ENCODE measurements at regions not wholly inside any gene's neighbourhood (a gene's known extent, or its start where the extent isn't known, plus 50 kb on each side); places are given as distances from the start of the nearest gene placed in this dataset.

GRCh38 chr5:130397132-130397531, 492.9 kb downstream of the CHSY3 start:
- no peak for TF ChIP-seq ZNF138 (tag by site-specific recombination; IDR thresholded peaks at IDR 0.05; ENCODE audit: borderline replicate concordance)
- no peak for TF ChIP-seq ZNF416 (tag by site-specific recombination; IDR thresholded peaks at IDR 0.05)
- TF ChIP-seq SCRT1 (tag by site-specific recombination; IDR thresholded peaks at IDR 0.05; ENCODE audit: borderline replicate concordance), result no peak
- no peak for TF ChIP-seq ZNF169 (tag by site-specific recombination; IDR thresholded peaks at IDR 0.05)
- no peak for TF ChIP-seq CTCF (tag by site-specific recombination; IDR thresholded peaks at IDR 0.05)
- TF ChIP-seq REST (tag by site-specific recombination; IDR thresholded peaks at IDR 0.05), result no peak
- TF ChIP-seq ZNF623 (tag by site-specific recombination; IDR thresholded peaks at IDR 0.05), result no peak
- TF ChIP-seq YY1 (tag by site-specific recombination; IDR thresholded peaks at IDR 0.05), result no peak
- no peak for TF ChIP-seq SETDB1 (IDR thresholded peaks at IDR 0.05; ENCODE audit: insufficient read length, low read length)
- TF ChIP-seq BCL11A (tag by site-specific recombination; IDR thresholded peaks at IDR 0.05; ENCODE audit: low read depth), result no peak
- TF ChIP-seq HOXC10 (CRISPR knock-in tag; IDR thresholded peaks at IDR 0.05), result no peak
- no peak for TF ChIP-seq OSR2 (tag by site-specific recombination; IDR thresholded peaks at IDR 0.05)
- TF ChIP-seq ZSCAN16 (tag by site-specific recombination; IDR thresholded peaks at IDR 0.05), result no peak
- TF ChIP-seq ZNF132 (tag by site-specific recombination; IDR thresholded peaks at IDR 0.05; ENCODE audit: borderline replicate concordance), result no peak
